GM12872 (cell line): ENCODE measurements at regions not wholly inside any gene's neighbourhood (a gene's known extent, or its start where the extent isn't known, plus 50 kb on each side); places are given as distances from the start of the nearest gene placed in this dataset.

Experiments used
- CTCF ChIP-seq: IDR thresholded peaks from 3 replicates; pipeline ENCODE4 v1.5.1; 2011; ENCODE audit warnings: low read depth, mild to moderate bottlenecking, low read length, moderate library complexity; ENCODE audit not compliant: insufficient read depth

- no peak for TF ChIP-seq CTCF
Observed at GRCh38 chr9:73611032-73611431, 459.4 kb downstream of the ANXA1 start.

DNA sequence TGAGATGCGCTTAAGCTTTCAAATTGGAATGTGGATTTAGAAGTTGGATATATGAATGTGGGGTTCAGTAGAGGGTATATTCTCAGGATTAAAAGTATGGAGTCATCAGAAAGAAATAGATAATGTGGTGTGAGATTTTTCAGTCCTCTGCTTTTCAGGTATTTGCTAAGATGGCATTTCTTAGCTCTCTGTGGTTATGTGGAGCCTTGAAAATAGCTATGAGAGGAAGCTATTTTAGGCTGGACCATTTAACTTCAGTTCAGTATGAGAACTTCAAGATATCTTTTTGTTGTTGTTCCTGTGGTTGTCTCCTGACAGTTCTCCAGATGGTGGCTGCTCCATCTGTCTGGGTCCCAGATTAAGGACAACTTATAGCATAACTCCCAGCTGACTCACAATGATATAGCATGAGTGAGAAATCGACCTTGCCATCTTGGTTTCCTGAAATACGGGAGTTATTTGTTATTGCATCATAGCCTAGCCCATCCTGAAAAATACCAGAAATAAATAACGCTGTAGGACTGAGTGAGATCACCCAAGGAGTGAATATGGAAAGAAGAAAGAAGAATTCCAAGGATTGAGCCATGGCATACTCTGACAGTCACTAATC, 461.5 kb downstream of the ANXA1 start:
- TF ChIP-seq CTCF: no peak

DNA sequence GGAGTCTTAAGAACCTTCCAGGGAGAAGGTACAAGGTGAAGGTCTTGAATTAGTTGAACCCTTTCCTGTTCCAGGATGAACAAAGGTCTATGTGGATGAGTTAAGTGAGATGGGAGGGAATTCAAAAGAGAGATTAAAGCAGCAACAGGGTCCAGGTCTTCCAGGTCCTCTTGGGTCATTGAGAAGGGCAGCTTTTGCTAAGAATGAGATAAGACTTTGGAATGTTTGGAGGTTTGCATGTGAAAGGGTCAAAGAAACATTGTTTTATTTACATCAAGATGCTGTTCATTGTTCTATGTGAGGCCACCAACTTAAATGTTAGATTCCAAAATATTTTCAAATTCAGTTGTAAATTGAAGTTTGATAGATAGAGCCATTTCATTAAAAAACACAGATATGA, 463.9 kb downstream of the ANXA1 start:
- no peak for TF ChIP-seq CTCF

- TF ChIP-seq CTCF: no peak
Observed at GRCh38 chr9:73617586-73617985, 465.9 kb downstream of the ANXA1 start.

- TF ChIP-seq CTCF: no peak
Observed at GRCh38 chr9:73640971-73641370, 489.3 kb downstream of the ANXA1 start.

- TF ChIP-seq CTCF: no peak
Observed at GRCh38 chr9:73643379-73644013, 491.8 kb downstream of the ANXA1 start.

GRCh38 chr9:73647560-73647959, 495.9 kb downstream of the ANXA1 start:
- no peak for TF ChIP-seq CTCF
